Astrocyte (in vitro differentiated cells and primary cell): ENCODE measurements at regions not wholly inside any gene's neighbourhood (a gene's known extent, or its start where the extent isn't known, plus 50 kb on each side); places are given as distances from the start of the nearest gene placed in this dataset.
"Not testable (repeated sequence)": the region's sequence is repeated elsewhere in the genome, so short reads cannot be mapped to it uniquely, and the experiment has no call there.

Experiments
- DNase-seq: peaks from one replicate; pipeline ENCODE4 v3.0.0-alpha.2; 2010; ENCODE audit warnings: low read depth
- FAIRE-seq: peaks from 2 replicates; lab custom pipeline; 2011; peaks lifted over from hg19 to GRCh38; lab: Jason Lieb, UNC
- H2AFZ ChIP-seq: 2 replicates; pipeline ENCODE4 v1.6.0; 2012; ENCODE audit warnings: low read depth, low read length, inconsistent platforms
- H3K27ac ChIP-seq: 2 replicates; pipeline ENCODE4 v1.5.1; 2011; ENCODE audit warnings: low read depth, low read length, inconsistent platforms
- H3K27me3 ChIP-seq: 2 replicates; pipeline ENCODE4 v1.6.0; 2011; ENCODE audit warnings: low read length, inconsistent platforms; ENCODE audit not compliant: insufficient read depth
- H3K36me3 ChIP-seq: 2 replicates; pipeline ENCODE4 v1.5.1; 2011; ENCODE audit warnings: low read length, inconsistent platforms; ENCODE audit not compliant: insufficient read depth
- H3K4me1 ChIP-seq: 2 replicates; pipeline ENCODE4 v1.5.1; 2011; ENCODE audit warnings: low read length, inconsistent platforms; ENCODE audit not compliant: insufficient read depth
- H3K4me2 ChIP-seq: 2 replicates; pipeline ENCODE4 v1.6.0; 2012; ENCODE audit warnings: low read length, inconsistent platforms
- H3K4me3 ChIP-seq: 2 replicates; pipeline ENCODE4 v1.5.1; 2011; ENCODE audit warnings: low read depth, mild to moderate bottlenecking, low read length, inconsistent platforms; ENCODE audit not compliant: insufficient read depth
- H3K79me2 ChIP-seq: 2 replicates; pipeline ENCODE4 v1.6.0; 2012; ENCODE audit warnings: mild to moderate bottlenecking, low read length, inconsistent platforms; ENCODE audit not compliant: insufficient read depth
- H3K9ac ChIP-seq: 2 replicates; pipeline ENCODE4 v1.6.0; 2012; ENCODE audit warnings: mild to moderate bottlenecking, low read length, inconsistent platforms
- H3K9me3 ChIP-seq: 2 replicates; pipeline ENCODE4 v1.5.1; 2012; ENCODE audit warnings: low read depth, mild to moderate bottlenecking, low read length, inconsistent platforms; ENCODE audit not compliant: insufficient read depth
- H4K20me1 ChIP-seq: 2 replicates; pipeline ENCODE4 v1.6.0; 2012; ENCODE audit warnings: low read length, inconsistent platforms; ENCODE audit not compliant: insufficient read depth
- H3K27ac Mint-ChIP-seq: one replicate; pipeline ENCODE4 v1.8.0; 2021; ENCODE audit warnings: mild to moderate bottlenecking, mixed read lengths; ENCODE audit not compliant: unreplicated experiment
- H3K27me3 Mint-ChIP-seq: one replicate; pipeline ENCODE4 v1.8.0; 2021; ENCODE audit warnings: low read depth, mixed read lengths; ENCODE audit not compliant: unreplicated experiment
- H3K36me3 Mint-ChIP-seq: one replicate; pipeline ENCODE4 v1.8.0; 2021; ENCODE audit warnings: low read depth, mixed read lengths; ENCODE audit not compliant: unreplicated experiment
- H3K4me1 Mint-ChIP-seq: one replicate; pipeline ENCODE4 v1.8.0; 2021; ENCODE audit warnings: low read depth, mixed read lengths; ENCODE audit not compliant: unreplicated experiment
- H3K4me3 Mint-ChIP-seq: one replicate; pipeline ENCODE4 v1.8.0; 2021; ENCODE audit warnings: mild to moderate bottlenecking, moderate library complexity, mixed read lengths; ENCODE audit not compliant: unreplicated experiment
- H3K9me3 Mint-ChIP-seq: one replicate; pipeline ENCODE4 v1.8.0; 2021; ENCODE audit warnings: mild to moderate bottlenecking, mixed read lengths; ENCODE audit not compliant: unreplicated experiment
- EZH2 ChIP-seq: IDR thresholded peaks from 2 replicates; pipeline ENCODE4 v1.6.1; 2012; ENCODE audit warnings: mild to moderate bottlenecking, low read length, inconsistent platforms; ENCODE audit not compliant: insufficient read depth
- TF ChIP-seq, protein P1 (sequence below): IDR thresholded peaks from 2 replicates; pipeline ENCODE4 v1.5.1; 2011; ENCODE audit warnings: low read depth, mild to moderate bottlenecking, inconsistent platforms, low read length, moderate library complexity; ENCODE audit not compliant: insufficient read depth

DNA sequence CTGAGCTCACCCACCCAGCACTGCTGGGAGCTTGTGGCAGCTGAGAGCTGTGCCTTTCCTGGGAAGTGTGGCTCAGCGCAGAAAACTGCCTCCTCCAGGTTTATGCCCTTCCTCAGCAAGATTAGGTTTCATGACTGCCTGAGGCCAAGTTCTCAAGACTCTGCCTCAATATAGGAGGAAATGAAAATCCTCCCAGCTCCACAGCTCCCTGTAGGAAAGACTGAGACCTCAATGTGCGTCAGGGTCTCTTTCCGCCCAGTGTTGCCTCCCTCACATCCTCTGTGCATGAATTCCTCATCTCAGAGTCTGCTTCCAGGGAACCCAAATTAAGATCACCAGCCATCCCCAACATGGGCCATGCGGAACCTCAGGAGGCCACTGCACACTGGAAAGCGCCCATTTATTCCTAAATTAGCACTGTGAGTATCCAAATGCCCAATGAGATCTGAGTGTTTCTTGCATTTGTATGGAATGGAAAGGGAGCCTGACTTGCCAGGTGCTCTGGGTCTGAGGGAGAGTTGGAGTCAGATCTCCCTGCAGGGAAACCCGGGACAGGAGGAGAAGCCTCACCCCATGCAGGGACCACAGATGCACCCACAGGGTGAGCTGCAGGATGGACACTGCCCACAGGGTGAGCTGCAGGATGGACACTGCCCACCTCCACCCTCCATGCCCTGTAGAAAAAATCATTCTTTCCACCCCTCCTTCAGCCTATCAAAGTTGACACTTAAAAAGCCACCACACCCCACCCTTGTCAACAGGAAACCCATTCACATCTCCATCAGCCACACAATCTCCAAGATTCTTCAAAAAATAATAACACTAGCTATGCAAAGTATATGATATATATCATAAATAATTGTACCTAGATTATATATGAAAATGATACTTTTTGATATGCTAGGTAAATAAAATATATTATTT is 97.4 kb upstream of the IGLL5 start:
- Mint-ChIP-seq H3K27me3 (peaks cover 48% of the 10 kb centered on the region), H3K27ac (no peak overlapping the region), H3K4me3 (no peak overlapping the region), H3K9me3 (no peaks in the 10 kb centered on the region), H3K4me1 (no peaks in the 10 kb centered on the region), H3K36me3 (no peaks in the 10 kb centered on the region)
- Histone ChIP-seq H3K9ac (no peak overlapping the region), H3K9me3 (no peaks in the 10 kb centered on the region), H3K27ac (no peak overlapping the region), H3K79me2 (no peaks in the 10 kb centered on the region), H2AFZ (no peak overlapping the region), H3K36me3 (no peaks in the 10 kb centered on the region), H3K4me3 (no peak overlapping the region), H3K27me3 (no peaks in the 10 kb centered on the region), H3K4me2 (no peak overlapping the region), H4K20me1 (no peaks in the 10 kb centered on the region), H3K4me1 (no peaks in the 10 kb centered on the region)
- FAIRE-seq (no peak), DNase-seq (no peak)
- TF ChIP-seq, protein P1, sequence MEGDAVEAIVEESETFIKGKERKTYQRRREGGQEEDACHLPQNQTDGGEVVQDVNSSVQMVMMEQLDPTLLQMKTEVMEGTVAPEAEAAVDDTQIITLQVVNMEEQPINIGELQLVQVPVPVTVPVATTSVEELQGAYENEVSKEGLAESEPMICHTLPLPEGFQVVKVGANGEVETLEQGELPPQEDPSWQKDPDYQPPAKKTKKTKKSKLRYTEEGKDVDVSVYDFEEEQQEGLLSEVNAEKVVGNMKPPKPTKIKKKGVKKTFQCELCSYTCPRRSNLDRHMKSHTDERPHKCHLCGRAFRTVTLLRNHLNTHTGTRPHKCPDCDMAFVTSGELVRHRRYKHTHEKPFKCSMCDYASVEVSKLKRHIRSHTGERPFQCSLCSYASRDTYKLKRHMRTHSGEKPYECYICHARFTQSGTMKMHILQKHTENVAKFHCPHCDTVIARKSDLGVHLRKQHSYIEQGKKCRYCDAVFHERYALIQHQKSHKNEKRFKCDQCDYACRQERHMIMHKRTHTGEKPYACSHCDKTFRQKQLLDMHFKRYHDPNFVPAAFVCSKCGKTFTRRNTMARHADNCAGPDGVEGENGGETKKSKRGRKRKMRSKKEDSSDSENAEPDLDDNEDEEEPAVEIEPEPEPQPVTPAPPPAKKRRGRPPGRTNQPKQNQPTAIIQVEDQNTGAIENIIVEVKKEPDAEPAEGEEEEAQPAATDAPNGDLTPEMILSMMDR, result no peak

DNA sequence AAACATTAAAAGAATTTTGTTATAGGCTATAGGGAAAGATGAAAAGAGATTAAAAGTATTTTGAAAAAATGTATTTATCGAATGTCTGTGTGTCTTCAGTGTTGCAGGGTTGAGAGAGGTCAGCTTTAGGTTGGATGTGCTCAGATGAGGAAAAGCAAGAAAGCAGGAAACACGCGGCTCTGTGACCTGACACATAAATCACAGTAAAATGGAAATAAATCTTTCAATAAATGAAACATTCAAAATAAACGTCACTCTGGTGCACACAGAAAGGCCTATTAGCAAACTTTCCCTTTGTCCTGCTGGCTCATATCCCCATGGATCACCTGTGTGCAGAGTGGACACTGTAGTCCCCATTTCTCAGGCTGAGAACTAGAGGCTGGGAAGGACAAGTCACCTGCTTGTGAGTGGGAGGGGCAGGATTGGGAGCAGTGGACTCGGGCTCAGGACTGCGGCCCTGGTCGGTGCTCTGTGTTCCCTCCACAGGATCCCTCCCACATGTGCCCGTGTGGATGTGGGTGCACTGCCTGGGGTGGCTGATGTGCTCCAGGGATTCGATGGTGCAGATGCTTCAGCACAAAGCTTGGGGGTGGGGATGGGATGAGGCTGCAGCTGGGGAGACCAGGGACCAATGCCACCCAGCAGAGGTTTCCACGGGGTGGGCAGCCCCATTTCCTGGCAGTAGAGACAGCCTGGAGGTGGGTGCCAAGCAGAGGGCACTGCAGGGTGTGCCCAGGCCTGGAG is 96.0 kb upstream of the IGLL5 start:
- DNase-seq (no peak), FAIRE-seq (no peak)
- no peak overlapping the region for H2AFZ ChIP-seq
- H3K4me1 ChIP-seq, result no peaks in the 10 kb centered on the region
- H3K9me3 Mint-ChIP-seq, result no peaks in the 10 kb centered on the region
- no peaks in the 10 kb centered on the region for H3K27me3 ChIP-seq
- H3K36me3 ChIP-seq, result no peaks in the 10 kb centered on the region
- no peaks in the 10 kb centered on the region for H3K9me3 ChIP-seq
- H3K4me3 ChIP-seq, result no peak overlapping the region
- no peak overlapping the region for H3K4me3 Mint-ChIP-seq
- H3K27ac ChIP-seq, result no peak overlapping the region
- H3K4me1 Mint-ChIP-seq, result no peaks in the 10 kb centered on the region
- H3K36me3 Mint-ChIP-seq, result no peaks in the 10 kb centered on the region
- H3K27me3 Mint-ChIP-seq, result peaks cover 40% of the 10 kb centered on the region
- H3K4me2 ChIP-seq, result no peak overlapping the region
- H3K79me2 ChIP-seq, result no peaks in the 10 kb centered on the region
- TF ChIP-seq, protein P1, result no peak
- TF ChIP-seq EZH2, result no peak
- H4K20me1 ChIP-seq, result no peaks in the 10 kb centered on the region
- H3K27ac Mint-ChIP-seq, result no peak overlapping the region
- no peak overlapping the region for H3K9ac ChIP-seq

- H3K4me1 Mint-ChIP-seq, FAIRE-seq, H4K20me1 ChIP-seq, H3K9me3 ChIP-seq, H3K79me2 ChIP-seq, H3K27ac ChIP-seq, H3K27ac Mint-ChIP-seq, H3K27me3 ChIP-seq, DNase-seq, H3K36me3 ChIP-seq, H3K4me1 ChIP-seq, H3K4me3 ChIP-seq, H3K9ac ChIP-seq, H2AFZ ChIP-seq, H3K9me3 Mint-ChIP-seq, H3K4me3 Mint-ChIP-seq, H3K4me2 ChIP-seq, H3K36me3 Mint-ChIP-seq: not testable (repeated sequence)
- peaks cover 41% of the 10 kb centered on the region for H3K27me3 Mint-ChIP-seq
These were observed 95.3 kb upstream of the IGLL5 start for GRCh38 chr22:22792205-22792786.

DNA sequence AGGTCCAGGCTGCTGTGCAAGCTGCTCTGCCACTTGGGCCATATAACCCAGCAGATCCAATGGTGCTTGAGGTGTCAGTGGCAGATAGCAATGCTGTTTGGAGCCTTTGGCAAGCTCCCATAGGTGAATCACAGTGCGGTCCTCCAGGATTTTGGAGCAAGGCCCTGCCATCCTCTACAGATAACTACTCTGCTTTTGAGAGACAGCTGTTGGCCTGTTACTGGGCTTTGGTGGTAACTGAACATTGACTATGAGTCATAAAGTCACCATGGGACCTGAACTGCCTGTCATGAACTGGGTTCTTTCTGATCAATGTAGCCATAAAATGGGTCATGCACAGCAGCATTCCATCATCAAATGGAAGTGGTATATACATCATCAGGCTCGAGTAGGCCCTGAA is 92.0 kb upstream of the IGLL5 start:
- H3K4me3 ChIP-seq, DNase-seq, H4K20me1 ChIP-seq, H3K4me3 Mint-ChIP-seq, H3K4me1 ChIP-seq, H3K27me3 ChIP-seq, H3K4me2 ChIP-seq, FAIRE-seq, H3K9me3 Mint-ChIP-seq, H3K36me3 Mint-ChIP-seq, H3K27ac ChIP-seq, H3K27ac Mint-ChIP-seq, H3K79me2 ChIP-seq, H3K4me1 Mint-ChIP-seq, H3K9me3 ChIP-seq, H3K9ac ChIP-seq, H3K36me3 ChIP-seq, H2AFZ ChIP-seq: not testable (repeated sequence)
- peaks cover 45% of the 10 kb centered on the region for H3K27me3 Mint-ChIP-seq
